Neutrophil (primary cell): ENCODE measurements at regions not wholly inside any gene's neighbourhood (a gene's known extent, or its start where the extent isn't known, plus 50 kb on each side); places are given as distances from the start of the nearest gene placed in this dataset.

Experiments used
- H3K27ac ChIP-seq: fragments of 200-600 bp; sonication (generic); 2 replicates; pipeline ENCODE4 v1.5.1; 2016; ENCODE audit warnings: mild to moderate bottlenecking, moderate library complexity
- H3K27me3 ChIP-seq: fragments of 200-600 bp; sonication (generic); 2 replicates; pipeline ENCODE4 v1.6.0; 2016; ENCODE audit warnings: mild to moderate bottlenecking
- H3K36me3 ChIP-seq: fragments of 200-600 bp; sonication (generic); 2 replicates; pipeline ENCODE4 v1.5.1; 2017
- H3K4me1 ChIP-seq, 2 experiments: fragments of 200-600 bp in 1 of 2; sonication (generic) in 1 of 2; 1 replicate in 1 of 2; 2 replicates in 1 of 2; pipeline versions ENCODE4 v1.5.1 to v1.6.1; 2013 to 2016; ENCODE audit warnings: low read depth in 1 of 2, low read length in 1 of 2, mild to moderate bottlenecking in 1 of 2, moderate library complexity in 1 of 2; ENCODE audit not compliant: control insufficient read depth in 1 of 2, insufficient read depth in 1 of 2
- H3K4me3 ChIP-seq, 2 experiments: fragments of 200-600 bp in 1 of 2; sonication (generic) in 1 of 2; 1 replicate in 1 of 2; 2 replicates in 1 of 2; pipeline ENCODE4 v1.5.1; 2013 to 2016; ENCODE audit warnings: low read depth in 1 of 2, low read length in 1 of 2, mild to moderate bottlenecking in 1 of 2, moderate library complexity in 1 of 2
- H3K9me3 ChIP-seq: fragments of 200-600 bp; sonication (generic); 2 replicates; pipeline ENCODE4 v1.5.1; 2016
- TF ChIP-seq, protein P1 (sequence below): fragments of 200-600 bp; sonication (generic); IDR thresholded peaks from 2 replicates; pipeline ENCODE4 v1.5.1; 2016; ENCODE audit warnings: antibody characterized with exemption

DNA sequence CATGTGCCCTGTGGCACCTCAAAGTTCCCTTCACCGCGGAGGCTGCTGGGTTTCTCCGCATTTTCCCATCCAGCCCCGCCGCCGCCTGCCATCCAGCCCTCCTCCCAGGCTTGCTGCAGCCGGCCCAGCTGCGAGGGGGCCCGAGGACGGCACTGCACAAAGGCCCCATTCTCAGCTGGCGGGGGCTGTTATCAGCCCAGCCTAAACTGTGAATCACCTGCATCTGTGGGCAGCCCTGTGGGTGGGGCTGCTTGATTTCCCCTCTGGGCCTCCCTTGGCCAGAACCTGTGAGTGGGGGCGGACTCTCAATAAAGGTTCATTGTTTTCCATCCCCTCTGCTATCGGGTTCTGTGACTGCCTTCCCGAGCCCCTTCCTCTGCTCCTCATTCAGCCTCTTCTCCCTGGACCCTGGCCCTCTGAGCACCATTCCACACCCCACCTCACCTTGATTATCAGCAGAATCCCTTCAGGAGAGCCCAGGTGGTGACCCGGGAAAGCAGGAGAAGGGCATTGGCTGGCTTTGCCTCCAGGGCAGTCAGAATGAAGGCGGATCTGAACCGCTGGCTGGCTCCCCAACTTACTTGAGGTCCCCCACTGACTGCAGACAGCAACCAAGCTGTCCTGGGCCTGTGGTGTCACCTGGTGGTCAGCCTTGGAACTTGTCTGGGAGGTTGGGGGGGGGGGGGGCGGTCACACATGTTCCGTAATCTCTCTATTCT is 204.5 kb downstream of the ZFP36L2 start:
- Histone ChIP-seq H3K27ac (peak overlapping the region; percentile 87), H3K27me3 (no peaks in the 10 kb centered on the region), H3K4me3 (no peak overlapping the region), H3K4me1 (peaks cover 52 to 71% of the 10 kb centered on the region in 2 experiments), H3K9me3 (no peaks in the 10 kb centered on the region), H3K36me3 (no peaks in the 10 kb centered on the region)
- TF ChIP-seq, protein P1, sequence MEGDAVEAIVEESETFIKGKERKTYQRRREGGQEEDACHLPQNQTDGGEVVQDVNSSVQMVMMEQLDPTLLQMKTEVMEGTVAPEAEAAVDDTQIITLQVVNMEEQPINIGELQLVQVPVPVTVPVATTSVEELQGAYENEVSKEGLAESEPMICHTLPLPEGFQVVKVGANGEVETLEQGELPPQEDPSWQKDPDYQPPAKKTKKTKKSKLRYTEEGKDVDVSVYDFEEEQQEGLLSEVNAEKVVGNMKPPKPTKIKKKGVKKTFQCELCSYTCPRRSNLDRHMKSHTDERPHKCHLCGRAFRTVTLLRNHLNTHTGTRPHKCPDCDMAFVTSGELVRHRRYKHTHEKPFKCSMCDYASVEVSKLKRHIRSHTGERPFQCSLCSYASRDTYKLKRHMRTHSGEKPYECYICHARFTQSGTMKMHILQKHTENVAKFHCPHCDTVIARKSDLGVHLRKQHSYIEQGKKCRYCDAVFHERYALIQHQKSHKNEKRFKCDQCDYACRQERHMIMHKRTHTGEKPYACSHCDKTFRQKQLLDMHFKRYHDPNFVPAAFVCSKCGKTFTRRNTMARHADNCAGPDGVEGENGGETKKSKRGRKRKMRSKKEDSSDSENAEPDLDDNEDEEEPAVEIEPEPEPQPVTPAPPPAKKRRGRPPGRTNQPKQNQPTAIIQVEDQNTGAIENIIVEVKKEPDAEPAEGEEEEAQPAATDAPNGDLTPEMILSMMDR: no peak

DNA sequence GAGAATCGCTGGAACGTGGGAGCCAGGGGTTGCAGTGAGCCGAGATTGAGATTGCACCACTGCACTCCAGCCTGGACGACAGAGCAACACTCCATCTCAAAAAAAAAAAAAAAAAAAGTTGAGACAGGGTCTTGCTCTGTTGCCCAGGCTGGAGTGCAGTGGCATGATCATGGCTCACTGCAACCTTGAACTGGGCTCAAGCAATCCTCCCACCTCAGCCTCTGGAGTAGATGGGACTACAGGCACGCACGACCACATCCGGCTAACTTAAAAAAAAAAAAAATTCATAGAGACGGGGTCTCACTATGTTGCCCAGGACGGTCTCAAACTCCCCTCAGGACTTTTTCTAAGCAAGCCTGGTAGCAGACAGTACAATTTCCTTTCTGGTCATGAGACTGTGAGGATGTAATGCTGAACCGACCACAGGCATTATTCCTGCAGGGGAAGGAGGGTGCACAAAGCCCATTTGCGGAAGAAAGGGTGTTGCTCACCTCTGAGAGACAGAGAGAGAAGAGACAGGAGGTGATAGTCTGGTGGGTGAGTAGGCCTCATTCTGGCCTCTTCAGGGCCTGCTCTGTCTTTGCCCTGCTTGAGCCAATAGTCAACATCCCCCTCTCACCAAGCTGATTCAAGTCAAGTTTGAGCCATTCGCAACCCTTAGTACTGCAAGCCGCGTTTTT is 205.3 kb downstream of the ZFP36L2 start:
- TF ChIP-seq, protein P1: no peak
- peak overlapping the region; percentile 87 for H3K27ac ChIP-seq
- H3K4me1 ChIP-seq: peaks cover 60 to 76% of the 10 kb centered on the region in 2 experiments
- H3K9me3 ChIP-seq: no peaks in the 10 kb centered on the region
- H3K4me3 ChIP-seq: no peak overlapping the region
- H3K36me3 ChIP-seq: no peaks in the 10 kb centered on the region
- no peaks in the 10 kb centered on the region for H3K27me3 ChIP-seq

DNA sequence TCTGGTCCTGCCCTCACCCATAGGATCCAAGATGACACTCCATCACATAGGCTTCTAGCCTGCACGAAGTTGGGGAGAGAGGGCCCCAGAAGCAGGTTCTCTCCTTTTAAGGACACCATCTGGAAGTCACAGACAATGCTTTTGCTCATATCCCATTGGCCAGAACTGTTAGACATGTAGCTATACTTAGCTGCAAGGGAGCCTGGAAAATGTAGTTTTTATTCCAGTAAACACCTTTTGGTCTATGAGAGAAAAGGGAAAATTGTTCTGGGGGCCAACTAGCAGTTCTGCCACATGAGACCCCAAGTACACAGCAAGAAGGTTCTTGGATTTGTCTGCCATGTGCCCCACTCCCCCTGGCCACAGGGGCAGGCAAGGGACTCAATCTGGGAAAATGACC is 206.1 kb downstream of the ZFP36L2 start:
- Histone ChIP-seq H3K27me3 (no peaks in the 10 kb centered on the region), H3K27ac (peak overlapping the region; percentile 87), H3K36me3 (no peaks in the 10 kb centered on the region), H3K4me3 (no peak overlapping the region), H3K4me1 (peaks cover 68 to 82% of the 10 kb centered on the region in 2 experiments), H3K9me3 (no peaks in the 10 kb centered on the region)
- TF ChIP-seq, protein P1: no peak

DNA sequence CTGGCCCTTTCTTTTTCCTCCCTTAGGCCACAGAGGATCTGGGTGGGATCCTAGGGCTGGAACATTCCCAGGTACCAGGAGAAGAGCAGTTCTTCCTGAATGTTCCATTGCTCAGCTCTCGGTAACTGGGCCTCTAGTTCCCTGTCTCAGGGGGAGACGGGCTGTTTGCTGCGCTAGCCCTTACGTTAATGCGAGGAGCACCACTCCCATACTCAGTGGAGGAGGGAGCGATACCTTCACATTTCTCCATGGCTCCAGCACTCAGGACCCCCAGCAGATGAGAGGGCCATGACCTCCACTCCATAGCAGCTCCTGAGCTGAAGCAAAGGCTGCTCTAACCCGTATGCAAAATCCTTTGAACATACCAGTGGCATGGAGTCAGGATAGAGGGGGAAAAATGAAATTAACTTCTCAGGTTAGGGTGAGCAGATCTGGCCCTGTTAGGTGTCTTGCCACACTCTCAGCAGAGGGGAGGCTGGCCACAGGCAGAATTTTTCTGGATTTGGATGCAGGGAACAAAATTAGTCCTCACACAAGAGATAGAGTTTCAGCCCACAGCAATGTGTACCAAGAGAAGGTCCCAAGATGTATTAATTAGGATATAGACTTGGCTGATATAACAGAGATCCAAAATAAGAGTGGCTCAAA is 206.7 kb downstream of the ZFP36L2 start:
- TF ChIP-seq, protein P1: no peak
- no peaks in the 10 kb centered on the region for H3K27me3 ChIP-seq
- peak overlapping the region; percentile 87 for H3K27ac ChIP-seq
- H3K36me3 ChIP-seq: no peaks in the 10 kb centered on the region
- no peak overlapping the region for H3K4me3 ChIP-seq
- H3K9me3 ChIP-seq: no peaks in the 10 kb centered on the region
- H3K4me1 ChIP-seq: peaks cover 74 to 82% of the 10 kb centered on the region in 2 experiments

DNA sequence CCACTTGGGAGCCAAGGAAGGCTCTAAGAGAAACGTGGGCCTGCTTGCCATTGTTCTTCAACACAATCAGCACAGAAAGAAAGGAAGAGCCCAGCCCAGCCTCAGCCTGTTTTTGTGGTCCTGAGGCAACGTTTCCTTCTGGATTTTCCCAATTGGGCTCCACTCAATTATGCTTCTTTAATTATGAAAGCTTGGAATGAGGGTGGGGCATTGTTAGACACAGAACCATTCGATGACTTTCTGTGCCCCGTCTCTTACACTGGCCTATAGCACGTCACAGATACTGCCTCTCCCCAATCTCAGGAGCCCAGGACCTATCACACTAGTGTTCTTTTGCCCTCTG is 207.4 kb downstream of the ZFP36L2 start:
- peaks cover 81 to 84% of the 10 kb centered on the region in 2 experiments for H3K4me1 ChIP-seq

More for the DNA sequence above, 207.4 kb downstream of the ZFP36L2 start:
- Histone ChIP-seq H3K27me3 (no peaks in the 10 kb centered on the region), H3K27ac (peak overlapping the region; percentile 87), H3K4me3 (peak overlapping the region; percentile 29 to 43), H3K9me3 (no peaks in the 10 kb centered on the region), H3K36me3 (no peaks in the 10 kb centered on the region)
- TF ChIP-seq, protein P1: no peak
